ENCODE measurements at regions not wholly inside any gene's neighbourhood (a gene's known extent, or its start where the extent isn't known, plus 50 kb on each side); places are given as distances from the start of the nearest gene placed in this dataset.

DNA sequence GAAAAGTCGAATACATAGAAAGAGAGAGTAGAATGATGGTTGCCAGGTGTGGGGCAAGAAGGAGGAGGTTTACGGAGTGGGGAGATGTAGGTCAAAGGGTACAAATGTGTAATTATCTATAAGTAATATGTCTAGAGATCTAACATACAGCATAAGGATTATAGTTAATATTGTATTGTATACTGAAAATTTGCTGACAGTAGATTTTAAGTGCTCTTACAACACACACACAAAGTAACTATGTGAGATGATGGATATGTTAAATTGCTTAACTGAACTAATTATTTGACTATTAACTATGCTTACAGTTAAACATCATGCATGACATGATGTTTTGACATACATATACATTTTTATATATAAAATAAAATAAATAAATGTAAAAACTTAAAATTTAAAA lies 192.7 kb downstream of the ZIC4 start:
- H3K4me1 ChIP-seq (ENCODE audit: control insufficient read depth, insufficient read depth, low read length) = no peaks in the 10 kb centered on the region
- ATAC-seq (no peak), DNase-seq (ENCODE audit: low read depth, low spot score) (no peak)
- POLR2A ChIA-PET = no interaction called here
- no peaks in the 10 kb centered on the region for H3K36me3 ChIP-seq (ENCODE audit: control insufficient read depth, insufficient read depth, low read length)
- no peak overlapping the region for H3K27ac ChIP-seq (ENCODE audit: low read length)
- BruUV-seq (replicated peaks) = no TSS peak
- in situ Hi-C loops (cut with HindIII; ENCODE audit: low pct_unique_long_range_greater_than_20kb, low sequenced_read_pairs) (no loop called here), intact Hi-C loops (cut with micrococcal nuclease; ENCODE audit: unreplicated experiment) (no loop called here)
- H3K9me3 ChIP-seq (ENCODE audit: control insufficient read depth, insufficient read depth, low read depth, low read length) = peaks cover 3% of the 10 kb centered on the region; the same call in 1 of the 2 replicates
- CTCF ChIA-PET = no interaction called here
- TF ChIP-seq, protein P1, sequence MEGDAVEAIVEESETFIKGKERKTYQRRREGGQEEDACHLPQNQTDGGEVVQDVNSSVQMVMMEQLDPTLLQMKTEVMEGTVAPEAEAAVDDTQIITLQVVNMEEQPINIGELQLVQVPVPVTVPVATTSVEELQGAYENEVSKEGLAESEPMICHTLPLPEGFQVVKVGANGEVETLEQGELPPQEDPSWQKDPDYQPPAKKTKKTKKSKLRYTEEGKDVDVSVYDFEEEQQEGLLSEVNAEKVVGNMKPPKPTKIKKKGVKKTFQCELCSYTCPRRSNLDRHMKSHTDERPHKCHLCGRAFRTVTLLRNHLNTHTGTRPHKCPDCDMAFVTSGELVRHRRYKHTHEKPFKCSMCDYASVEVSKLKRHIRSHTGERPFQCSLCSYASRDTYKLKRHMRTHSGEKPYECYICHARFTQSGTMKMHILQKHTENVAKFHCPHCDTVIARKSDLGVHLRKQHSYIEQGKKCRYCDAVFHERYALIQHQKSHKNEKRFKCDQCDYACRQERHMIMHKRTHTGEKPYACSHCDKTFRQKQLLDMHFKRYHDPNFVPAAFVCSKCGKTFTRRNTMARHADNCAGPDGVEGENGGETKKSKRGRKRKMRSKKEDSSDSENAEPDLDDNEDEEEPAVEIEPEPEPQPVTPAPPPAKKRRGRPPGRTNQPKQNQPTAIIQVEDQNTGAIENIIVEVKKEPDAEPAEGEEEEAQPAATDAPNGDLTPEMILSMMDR (IDR thresholded peaks at IDR 0.05) = no peak
- TF ChIP-seq POLR2AphosphoS5 (IDR thresholded peaks at IDR 0.05; ENCODE audit: low read depth, low read length) = no peak
- no peak for TF ChIP-seq SIN3A (IDR thresholded peaks at IDR 0.05; ENCODE audit: borderline replicate concordance, insufficient read depth, low read depth, low read length)
- TF ChIP-seq, protein P2, sequence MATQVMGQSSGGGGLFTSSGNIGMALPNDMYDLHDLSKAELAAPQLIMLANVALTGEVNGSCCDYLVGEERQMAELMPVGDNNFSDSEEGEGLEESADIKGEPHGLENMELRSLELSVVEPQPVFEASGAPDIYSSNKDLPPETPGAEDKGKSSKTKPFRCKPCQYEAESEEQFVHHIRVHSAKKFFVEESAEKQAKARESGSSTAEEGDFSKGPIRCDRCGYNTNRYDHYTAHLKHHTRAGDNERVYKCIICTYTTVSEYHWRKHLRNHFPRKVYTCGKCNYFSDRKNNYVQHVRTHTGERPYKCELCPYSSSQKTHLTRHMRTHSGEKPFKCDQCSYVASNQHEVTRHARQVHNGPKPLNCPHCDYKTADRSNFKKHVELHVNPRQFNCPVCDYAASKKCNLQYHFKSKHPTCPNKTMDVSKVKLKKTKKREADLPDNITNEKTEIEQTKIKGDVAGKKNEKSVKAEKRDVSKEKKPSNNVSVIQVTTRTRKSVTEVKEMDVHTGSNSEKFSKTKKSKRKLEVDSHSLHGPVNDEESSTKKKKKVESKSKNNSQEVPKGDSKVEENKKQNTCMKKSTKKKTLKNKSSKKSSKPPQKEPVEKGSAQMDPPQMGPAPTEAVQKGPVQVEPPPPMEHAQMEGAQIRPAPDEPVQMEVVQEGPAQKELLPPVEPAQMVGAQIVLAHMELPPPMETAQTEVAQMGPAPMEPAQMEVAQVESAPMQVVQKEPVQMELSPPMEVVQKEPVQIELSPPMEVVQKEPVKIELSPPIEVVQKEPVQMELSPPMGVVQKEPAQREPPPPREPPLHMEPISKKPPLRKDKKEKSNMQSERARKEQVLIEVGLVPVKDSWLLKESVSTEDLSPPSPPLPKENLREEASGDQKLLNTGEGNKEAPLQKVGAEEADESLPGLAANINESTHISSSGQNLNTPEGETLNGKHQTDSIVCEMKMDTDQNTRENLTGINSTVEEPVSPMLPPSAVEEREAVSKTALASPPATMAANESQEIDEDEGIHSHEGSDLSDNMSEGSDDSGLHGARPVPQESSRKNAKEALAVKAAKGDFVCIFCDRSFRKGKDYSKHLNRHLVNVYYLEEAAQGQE (IDR thresholded peaks at IDR 0.05; ENCODE audit: insufficient read depth in 1 of 2, low read depth in 2 of 2, low read length in 1 of 2) = no peak
- TF ChIP-seq TCF7L2 (IDR thresholded peaks at IDR 0.05; ENCODE audit: low read depth, low read length) = no peak
- H3K4me3 ChIP-seq (ENCODE audit: low read depth in 2 of 2, low read length in 2 of 2) = no peak overlapping the region
- H3K27me3 ChIP-seq (ENCODE audit: control insufficient read depth, insufficient read depth, low read length) = no peaks in the 10 kb centered on the region

DNA sequence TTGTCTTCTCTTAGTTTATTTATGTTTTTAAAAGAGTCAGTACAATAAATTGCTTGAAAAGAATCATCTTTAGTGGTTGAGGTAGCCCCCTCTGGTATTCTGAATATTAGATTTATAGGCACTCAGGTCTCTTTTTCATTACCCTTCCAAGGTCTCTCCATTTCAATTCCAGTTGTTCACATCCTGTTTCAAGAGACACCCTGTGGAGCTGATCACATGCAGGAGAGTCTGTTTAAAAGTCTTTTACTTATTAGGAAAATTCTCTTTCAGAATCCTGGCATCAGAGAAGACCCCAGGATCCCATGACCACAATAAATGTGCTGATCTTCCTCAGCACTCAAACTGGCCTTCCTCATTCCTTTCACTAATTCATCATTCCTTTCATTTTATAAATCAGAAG lies 195.7 kb downstream of the ZIC4 start:
- POLR2A ChIA-PET = no interaction called here
- CTCF ChIA-PET = no interaction called here
- TF ChIP-seq POLR2AphosphoS5 (IDR thresholded peaks at IDR 0.05; ENCODE audit: low read depth, low read length) (no peak), TCF7L2 (IDR thresholded peaks at IDR 0.05; ENCODE audit: low read depth, low read length) (no peak), SIN3A (IDR thresholded peaks at IDR 0.05; ENCODE audit: borderline replicate concordance, insufficient read depth, low read depth, low read length) (no peak)
- TF ChIP-seq, protein P2 (IDR thresholded peaks at IDR 0.05; ENCODE audit: insufficient read depth in 1 of 2, low read depth in 2 of 2, low read length in 1 of 2) = no peak
- TF ChIP-seq, protein P1 (IDR thresholded peaks at IDR 0.05) = no peak
- Histone ChIP-seq H3K4me3 (ENCODE audit: low read depth in 2 of 2, low read length in 2 of 2) (no peak overlapping the region), H3K9me3 (ENCODE audit: control insufficient read depth, insufficient read depth, low read depth, low read length) (peaks cover 4% of the 10 kb centered on the region; the same call in 1 of the 2 replicates), H3K27ac (ENCODE audit: low read length) (no peak overlapping the region), H3K27me3 (ENCODE audit: control insufficient read depth, insufficient read depth, low read length) (no peaks in the 10 kb centered on the region), H3K36me3 (ENCODE audit: control insufficient read depth, insufficient read depth, low read length) (no peaks in the 10 kb centered on the region), H3K4me1 (ENCODE audit: control insufficient read depth, insufficient read depth, low read length) (no peaks in the 10 kb centered on the region)
- intact Hi-C loops (cut with micrococcal nuclease; ENCODE audit: unreplicated experiment) = no loop called here
- in situ Hi-C loops (cut with HindIII; ENCODE audit: low pct_unique_long_range_greater_than_20kb, low sequenced_read_pairs) = no loop called here
- DNase-seq (ENCODE audit: low read depth, low spot score) = no peak
- no peak for ATAC-seq
- no TSS peak for BruUV-seq (replicated peaks)
